GM19438 (cell line): ENCODE measurements at regions not wholly inside any gene's neighbourhood (a gene's known extent, or its start where the extent isn't known, plus 50 kb on each side); places are given as distances from the start of the nearest gene placed in this dataset.
A peak's percentile ranks its signal among the peaks of the same experiment; 100 is the strongest.
"Not testable (repeated sequence)": the region's sequence is repeated elsewhere in the genome, so short reads cannot be mapped to it uniquely, and the experiment has no call there.

ENCODE experiments used
- ATAC-seq: cut with Tn5 transposase; IDR thresholded peaks from one replicate; pipeline ENCODE4 v1.9.1; 2021; ENCODE audit warnings: low read depth; ENCODE audit not compliant: unreplicated experiment

DNA sequence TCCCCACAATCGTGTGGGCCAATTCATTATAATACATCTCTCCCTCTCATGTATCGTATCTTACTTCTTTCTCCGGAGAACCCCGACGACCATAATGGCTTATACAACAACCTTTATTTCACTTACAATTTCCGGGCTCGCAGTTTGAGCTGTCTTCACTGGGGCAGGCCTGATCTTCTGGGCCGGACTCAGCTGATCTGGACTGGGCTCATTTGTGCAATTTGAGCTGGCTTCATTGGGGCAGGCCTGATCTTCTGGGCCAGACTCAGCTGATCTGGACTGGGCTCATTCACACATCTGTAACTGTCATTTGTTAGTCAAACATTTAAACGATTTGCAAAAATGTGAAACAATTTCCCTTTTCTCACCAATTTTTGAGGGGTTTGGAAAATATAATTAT lies 171.5 kb upstream of the FRG1 start:
- ATAC-seq, result no peak

DNA sequence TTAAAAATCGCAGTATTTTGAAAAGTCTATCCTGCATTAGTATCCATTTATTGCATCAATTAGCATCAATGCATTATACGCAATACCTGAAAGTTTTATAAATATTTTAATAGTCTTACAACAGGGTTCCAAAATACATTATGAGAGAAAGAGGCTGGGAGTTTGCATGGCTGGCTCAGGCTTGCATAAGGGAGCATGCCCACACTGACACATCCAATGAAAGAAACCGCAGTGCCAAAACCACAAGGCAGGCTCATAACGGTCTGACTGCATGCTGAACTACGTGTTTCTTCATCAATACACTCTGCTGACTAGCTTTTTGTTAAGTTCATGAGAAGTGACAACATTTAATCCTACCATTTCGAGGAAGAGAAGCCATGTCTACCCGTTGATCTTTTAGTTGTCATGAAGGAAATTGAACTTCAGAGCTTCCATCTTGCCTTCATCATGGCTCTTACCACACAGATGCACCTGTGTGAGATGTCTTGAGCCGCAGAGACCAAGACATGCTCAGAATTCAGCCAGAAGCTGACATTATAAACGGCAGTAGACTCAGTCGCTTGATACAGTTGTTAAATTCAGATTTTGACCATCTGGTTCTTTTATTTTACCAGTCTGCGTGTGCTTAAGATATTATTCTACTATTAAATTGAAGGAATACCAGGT lies 168.8 kb upstream of the FRG1 start:
- ATAC-seq, result no peak

DNA sequence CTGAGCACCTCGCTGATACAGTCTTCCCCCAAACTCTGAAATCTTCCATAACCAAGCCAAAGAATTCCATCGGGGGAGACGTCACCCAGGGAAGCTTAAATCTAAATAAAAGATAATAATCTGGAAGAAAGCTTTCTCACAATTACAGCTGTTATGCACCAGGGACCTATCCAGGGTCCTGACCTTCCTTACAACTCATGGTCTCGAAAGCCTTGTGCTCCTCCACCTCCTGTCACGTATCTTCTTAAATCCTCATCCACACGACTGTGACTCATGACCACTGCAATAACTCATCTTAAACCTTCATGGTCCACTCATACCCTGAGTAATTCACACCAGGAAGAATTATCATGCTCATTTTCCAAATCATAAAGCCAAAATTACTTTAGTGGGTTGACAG lies 166.8 kb upstream of the FRG1 start:
- no peak for ATAC-seq

DNA sequence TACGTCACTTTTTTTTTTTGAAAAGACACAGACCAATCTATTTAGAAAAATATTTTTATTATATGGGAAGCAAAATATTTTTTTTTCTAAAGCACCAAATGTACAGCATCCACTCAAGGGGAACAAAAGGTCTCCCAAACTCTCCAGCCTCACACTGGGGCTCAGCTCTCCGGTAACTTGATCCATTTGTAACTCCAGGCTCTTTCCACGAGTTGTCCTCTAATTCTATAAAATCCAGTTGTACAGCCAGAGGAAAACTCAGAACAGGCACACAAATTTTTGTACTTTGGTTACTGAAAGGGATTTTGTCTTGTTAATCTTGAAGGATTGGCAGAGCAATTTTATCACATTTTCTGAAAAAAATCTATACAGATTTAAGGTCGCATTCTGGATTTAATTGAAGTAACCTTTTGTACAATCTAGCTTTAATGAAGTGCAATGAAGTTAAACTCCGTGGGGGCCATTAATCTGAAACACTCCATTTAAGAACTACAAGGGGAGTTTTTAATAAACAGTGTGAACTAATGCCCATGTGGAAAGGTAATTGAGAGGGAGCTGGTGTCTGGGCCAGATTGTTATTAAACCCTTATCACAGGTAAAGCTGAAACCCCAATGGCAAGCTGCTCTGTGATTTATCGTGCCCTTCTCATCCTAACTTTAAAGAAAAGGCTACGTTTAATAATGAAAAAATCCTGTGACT lies 161.2 kb upstream of the FRG1 start:
- ATAC-seq, result no peak

DNA sequence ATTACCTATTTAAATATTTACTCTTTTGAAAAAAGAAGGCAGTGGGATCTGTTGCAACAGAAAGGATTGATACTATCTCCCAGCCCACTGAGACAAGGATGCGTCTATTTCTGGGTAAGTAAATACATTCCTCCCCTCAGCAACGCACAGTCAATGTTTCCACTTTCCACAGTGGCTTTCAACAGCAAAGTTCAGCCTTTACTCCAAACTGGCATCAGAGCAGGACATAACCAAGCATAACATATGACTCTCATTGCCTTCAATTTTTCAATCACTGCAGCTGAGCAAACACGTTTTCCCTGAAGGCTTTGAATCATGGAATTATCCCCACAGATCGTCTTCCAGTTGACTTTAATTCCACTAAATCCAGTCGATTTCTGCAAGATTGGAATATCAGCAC lies 160.3 kb upstream of the FRG1 start:
- ATAC-seq, result no peak

DNA sequence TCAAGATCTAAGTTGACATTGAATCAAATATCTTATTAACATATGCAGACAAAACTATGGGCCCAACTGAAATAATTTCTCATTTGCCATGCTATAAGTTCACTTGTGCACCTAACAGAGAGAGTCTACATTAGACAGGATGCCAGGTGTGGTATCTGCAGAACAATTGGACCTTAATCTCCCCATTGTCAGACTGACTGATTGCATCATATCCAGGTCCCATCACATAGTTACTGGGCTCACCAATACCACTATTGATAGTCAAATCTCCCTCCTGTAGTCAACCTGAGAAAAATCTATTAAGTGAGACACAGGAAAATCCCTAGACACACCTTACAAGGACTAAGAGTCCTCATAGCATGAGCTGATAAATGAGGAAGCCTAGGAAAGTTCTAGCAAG lies 156.0 kb upstream of the FRG1 start:
- no peak for ATAC-seq

DNA sequence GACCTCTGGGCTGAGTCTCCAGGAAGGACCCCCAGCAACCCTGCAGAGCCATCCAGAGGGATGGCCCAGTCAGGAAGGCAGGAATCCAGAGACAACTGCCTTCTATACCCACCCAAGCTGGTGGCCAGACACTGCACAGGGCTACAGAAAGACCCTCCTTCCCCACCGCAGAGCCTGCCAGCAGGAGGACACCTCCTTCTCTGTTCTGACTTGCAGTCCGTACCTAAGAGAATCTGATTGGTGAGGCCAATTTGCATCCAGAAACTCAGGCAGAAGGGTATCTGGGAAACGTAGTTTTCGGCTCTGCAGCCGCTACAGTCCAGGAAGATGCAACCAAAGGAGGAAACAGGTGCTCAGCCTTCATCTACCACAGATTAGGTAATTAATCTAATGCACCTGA lies 155.4 kb upstream of the FRG1 start:
- no peak for ATAC-seq

DNA sequence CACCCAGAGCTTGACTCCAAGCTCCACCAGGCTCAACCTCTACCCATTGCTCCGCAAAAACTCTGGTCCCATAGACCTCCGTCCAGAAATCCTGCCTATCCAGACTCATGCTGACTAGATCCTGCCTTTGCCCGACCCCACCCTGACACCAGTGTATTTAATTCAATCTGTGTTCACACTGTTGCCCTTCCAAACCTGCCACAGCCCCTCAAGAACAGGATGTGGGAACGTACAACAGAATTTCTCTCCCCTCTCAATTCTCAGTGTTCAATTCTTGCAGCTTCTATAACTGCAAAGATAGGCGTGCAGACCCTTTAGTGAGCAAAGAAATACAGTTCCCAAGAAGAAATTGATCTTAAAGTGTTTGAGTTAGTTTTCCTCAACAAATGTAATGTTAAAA lies 154.2 kb upstream of the FRG1 start:
- no peak for ATAC-seq

DNA sequence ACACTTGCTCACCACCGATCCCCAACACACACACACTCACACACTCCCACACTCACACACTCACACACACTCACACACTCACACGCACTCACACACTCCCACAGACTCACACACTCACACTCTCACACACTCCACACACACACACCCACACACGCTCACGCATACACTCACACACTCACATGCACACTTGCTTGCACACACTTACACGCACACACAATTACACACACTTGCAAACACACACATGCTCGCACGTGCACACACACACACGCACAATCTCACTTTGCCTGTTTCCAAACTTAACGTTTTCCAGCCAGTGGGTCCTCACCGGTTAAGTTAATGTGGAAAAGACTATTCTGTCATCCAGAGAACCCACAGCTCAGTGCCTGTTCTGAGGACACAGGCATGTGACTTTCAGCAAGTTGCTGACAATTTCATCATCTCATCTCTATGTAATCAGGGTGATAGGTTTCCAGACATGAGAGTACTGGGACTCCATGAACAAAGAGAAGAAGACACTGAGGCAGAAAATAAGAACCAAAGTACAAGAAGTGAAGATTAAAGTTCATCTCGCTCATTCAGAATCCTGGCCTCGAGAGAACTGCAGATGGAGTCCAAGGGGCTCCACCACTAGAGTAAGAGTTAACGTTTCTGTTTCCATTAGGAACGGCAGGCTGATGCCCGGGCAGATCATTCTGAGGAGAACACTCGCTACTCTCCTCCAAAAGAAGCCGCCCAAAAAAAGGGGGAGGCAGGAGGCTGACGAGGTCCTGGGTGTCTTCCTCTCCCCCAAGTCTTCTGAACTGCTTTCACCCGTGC lies 153.2 kb upstream of the FRG1 start:
- ATAC-seq, result no peak

DNA sequence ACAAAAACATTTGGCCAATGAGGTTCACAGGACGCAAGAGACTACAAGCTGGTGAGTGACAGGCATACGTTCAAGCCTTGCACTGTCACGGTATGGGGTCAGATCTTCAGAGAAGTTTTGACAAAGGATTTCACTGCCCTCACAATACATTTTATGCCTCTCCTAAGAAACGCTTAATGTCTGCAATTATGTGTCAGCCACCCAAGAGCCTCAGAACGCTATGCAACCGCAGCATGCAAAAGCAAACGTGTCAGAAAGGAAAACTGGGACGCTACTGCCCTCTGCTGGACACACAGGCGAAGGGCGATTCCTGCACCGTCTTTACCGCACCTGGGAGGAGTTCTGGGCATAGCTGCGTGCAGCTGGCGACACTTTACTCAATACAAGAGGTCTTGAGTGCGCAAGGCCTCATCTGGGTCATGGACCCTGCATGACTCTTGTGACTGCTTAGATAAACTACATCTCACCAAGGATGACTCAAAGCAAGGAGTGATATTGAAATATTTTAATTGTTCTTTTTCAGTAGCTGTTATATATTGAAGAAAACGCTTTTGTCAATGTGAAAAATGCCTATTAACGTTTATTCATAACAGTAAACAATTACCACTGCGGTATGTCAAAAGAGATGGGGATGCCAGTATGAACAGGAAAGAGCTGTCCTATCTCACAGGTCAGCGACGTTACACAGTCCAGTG lies 147.6 kb upstream of the FRG1 start:
- ATAC-seq, result peak; percentile 89

DNA sequence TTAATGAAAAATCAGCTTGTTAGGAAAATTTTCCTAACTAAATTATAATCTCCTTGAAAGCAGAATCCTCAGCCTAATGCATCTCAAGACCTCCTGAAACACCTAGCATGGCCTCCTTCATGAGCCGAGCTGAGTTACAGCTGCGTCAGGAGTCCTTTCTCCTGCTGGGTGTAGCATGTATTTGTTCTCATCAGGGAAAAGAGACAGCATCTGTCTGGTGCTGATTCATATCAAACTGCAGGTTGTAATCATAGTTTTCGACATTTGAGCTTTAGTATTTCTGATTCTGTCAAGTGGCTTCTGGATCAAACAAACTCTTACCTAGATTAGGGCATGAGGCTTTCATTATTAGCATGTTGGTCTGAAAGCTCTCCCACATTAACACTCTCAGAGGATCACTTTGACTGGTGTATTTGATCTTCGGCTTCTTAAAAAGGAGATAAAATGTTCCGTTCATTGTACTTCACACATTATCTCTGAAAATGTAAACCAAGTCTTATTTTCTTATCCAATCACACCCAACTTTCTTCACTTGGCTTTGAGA lies 140.1 kb upstream of the FRG1 start:
- no peak for ATAC-seq

DNA sequence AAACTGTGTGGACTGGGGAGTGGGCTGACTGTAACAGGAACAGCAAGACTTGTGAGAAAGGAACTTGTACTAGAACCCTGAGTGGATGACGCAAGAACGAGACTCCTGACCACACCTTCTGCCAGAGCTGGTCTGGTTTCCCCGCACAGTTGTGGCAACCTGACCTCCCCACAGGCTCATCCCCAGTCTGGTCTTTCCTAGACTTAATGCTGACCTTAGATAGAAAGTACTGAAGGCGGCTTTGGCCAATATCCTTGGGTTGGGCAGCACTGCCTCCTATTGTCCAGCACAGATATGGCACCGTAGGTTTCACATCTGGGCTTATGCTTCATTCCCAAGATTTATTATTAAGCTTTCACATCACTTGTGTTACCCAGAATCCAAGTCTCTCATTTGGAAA lies 137.8 kb upstream of the FRG1 start:
- no peak for ATAC-seq

DNA sequence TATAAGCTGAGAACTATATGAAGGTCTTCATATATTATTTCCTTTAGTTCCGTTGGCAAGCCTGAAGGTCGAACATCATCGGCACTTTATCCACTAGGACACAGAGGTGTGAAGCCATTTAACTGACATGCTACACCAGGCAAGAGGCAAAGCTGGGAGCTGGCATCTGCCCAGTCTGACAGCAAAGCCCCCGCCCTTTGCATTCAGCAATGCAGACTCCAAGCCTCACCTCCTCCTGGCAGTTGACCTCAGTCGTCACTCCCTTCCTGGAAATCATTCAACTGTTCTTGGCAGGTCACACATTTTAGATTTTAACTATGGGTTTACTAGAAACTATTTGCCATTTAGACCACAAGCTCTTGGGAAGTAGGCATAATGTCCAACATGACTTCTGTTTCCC lies 135.8 kb upstream of the FRG1 start:
- ATAC-seq, result no peak

DNA sequence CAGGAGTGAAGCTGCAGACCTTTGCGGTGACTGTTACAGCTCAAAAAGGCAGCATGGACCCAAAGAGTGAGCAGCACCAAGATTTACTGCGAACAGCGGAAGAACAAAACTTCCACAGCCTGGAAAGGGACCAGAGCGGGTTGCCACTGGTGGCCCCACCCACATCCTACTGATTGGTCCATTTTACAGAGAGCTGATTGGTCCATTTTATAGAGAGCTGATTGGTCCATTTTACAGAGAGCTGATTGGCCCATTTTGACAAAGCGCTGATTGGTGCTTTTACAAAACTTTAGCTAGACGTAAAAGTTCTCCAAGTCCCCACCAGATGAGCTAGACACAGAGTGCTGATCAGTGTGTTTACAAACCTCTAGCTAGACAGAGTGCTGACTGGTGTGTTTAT lies 134.2 kb upstream of the FRG1 start:
- no peak for ATAC-seq

DNA sequence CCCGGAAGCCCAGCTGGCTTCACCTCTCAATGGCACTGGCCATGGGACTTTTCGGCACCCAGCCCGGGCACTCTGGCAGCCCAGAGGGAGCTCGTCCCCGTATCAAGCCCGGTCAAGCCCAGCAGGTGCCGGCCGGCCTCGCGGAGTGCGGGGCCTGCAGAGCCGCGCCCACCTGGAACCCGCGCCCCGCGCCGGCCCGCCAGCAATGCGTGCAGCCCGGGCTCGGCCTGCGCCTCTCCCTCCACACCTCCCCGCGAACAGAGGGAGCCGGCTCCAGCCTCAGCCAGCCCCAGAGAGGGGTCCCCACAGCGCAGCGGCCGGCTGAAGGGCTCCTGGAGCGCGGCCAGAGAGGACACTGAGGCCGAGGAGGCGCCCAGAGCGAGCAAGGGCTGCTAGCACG lies 133.6 kb upstream of the FRG1 start:
- ATAC-seq, result no peak

DNA sequence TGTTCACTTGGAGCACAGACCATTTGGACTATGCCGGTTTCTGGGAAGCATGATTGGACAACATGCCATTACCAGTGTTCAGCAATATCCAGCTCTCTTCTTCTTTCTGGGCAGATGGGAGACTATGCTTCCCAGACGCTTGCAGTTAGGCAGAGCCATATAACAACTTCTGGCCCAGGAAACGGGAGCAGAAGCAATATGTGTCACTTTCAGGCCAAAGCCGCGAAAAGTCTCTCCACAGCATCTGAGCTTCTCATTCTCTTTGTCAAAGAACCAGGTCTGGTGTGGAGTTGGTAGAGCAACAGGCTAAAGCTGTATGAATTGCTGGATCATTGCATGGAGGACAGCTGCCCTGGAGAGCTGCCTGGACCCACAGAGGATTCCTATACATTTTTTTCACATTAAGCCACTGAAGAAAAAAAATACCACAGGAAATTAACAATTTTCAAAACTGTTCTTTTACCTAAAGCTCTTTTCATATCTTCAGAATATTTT lies 131.4 kb upstream of the FRG1 start:
- no peak for ATAC-seq

DNA sequence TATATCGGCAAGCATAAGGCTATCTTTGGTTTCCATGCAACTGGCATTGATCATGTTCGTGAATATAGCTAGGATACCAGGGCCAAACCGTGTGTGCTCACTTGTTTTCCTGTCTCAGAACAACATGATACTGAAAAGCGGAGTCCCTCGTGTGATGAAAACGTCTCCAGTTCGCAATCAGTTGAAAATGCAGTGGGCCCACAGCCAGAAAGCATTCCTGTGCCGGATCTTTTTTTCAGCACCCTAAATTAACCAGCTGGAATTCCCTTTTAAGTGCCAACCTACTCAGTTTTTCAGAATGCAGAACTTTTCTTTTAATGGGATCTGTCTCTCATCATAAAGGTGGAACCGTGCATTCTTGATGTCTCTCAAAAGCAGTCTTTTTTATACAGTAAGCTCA lies 130.8 kb upstream of the FRG1 start:
- ATAC-seq, result no peak

DNA sequence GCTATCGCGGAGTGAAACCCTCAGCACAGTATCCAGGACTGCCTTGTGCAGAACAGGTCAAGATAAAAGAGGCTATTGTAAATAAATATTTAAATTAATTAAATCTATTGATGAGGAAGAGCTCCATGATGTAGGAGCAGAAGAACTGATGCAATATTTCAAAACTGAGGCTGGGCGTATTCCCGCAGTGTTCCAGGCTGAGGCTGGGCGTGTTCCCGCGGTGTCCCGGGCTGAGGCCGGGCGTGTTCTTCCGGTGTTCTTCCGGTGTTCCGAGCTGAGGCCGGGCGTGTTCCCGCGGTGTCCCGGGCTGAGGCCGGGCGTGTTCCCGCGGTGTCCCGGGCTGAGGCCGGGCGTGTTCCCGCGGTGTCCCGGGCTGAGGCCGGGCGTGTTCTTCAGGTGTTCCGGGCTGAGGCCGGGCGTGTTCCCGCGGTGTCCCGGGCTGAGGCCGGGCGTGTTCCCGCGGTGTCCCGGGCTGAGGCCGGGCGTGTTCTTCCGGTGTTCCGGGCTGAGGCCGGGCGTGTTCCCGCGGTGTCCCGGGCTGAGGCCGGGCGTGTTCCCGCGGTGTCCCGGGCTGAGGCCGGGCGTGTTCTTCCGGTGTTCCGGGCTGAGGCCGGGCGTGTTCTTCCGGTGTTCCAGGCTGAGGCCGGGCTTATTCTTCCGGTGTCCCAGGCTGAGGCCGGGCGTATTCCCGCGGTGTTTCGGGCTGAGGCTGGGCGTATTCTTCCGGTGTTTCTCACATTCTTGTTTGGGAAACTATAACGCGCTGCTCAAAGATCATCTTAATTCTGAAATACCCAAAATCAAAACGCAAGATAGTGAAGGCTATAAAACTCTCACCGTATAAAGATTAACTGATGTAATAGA lies 130.1 kb upstream of the FRG1 start:
- not testable (repeated sequence) for ATAC-seq

DNA sequence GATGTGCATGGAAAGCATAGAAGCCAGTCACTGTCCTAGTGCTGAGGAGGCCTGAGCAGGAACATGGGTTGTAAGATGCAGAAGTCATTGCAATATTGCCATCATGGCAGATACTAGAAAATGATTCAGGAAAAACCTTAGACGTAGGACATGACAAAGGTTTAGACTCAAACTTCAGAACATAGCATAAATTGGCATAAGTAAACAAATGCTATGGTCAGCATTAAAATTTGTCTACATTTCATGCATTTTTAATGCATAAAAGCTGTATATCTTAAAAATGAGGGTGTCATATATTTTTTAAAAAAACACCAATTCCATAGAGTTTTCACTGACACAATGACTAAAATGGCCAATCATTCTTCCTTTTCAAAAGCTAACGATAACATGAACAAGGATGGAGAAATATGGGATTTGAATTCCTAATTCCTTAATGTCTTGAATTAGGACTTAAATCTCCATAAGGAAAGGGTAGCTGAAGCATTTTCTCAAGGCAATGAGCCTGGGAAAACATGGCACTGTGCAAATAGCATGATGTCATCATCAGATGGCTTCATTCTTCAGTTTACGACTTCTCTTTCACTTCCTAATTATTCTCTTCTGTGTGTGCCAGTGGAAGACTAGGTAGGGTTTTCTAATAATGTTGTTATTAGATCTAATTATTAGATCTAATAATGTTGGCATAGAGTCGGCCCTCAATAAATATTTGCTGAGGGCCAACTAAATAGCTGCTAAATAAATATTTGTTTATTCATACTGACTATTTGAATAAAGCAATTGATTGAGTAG lies 125.1 kb upstream of the FRG1 start:
- ATAC-seq, result no peak
